ENCODE measurements at regions not wholly inside any gene's neighbourhood (a gene's known extent, or its start where the extent isn't known, plus 50 kb on each side); places are given as distances from the start of the nearest gene placed in this dataset.

GRCh38 chr2:15722980-15723379 lies 131.3 kb downstream of the DDX1 start:
- H3K79me2 ChIP-seq (ENCODE audit: control insufficient read depth in 1 of 2, insufficient read depth in 2 of 2, low read length in 2 of 2) = no peaks in the 10 kb centered on the region
- no peak overlapping the region for H3K9ac ChIP-seq (replicated peaks in 1 of 4; ENCODE audit: extremely low read depth in 1 of 4, low read depth in 3 of 4, low read length in 3 of 4)
- H3K23ac ChIP-seq (ENCODE audit: insufficient read length) = no peak overlapping the region
- H4K91ac ChIP-seq (replicated peaks; ENCODE audit: insufficient read length, low read length) = no peak overlapping the region
- H3K18ac ChIP-seq (ENCODE audit: extremely low read depth, low read length) = no peak overlapping the region
- peaks cover 0 to 3% (median 0%) of the 10 kb centered on the region in 4 experiments; a peak in 1 of 7 replicates for H3K4me1 ChIP-seq (replicated peaks in 1 of 4; ENCODE audit: control insufficient read depth in 3 of 4, insufficient read depth in 4 of 4, low read length in 3 of 4)
- no peak overlapping the region for H3K56ac ChIP-seq (replicated peaks; ENCODE audit: insufficient read length, low read depth, low read length)
- H3K23me2 ChIP-seq (ENCODE audit: low read depth, low read length) = no peaks in the 10 kb centered on the region
- no peak overlapping the region for H2BK20ac ChIP-seq (ENCODE audit: low read length)
- H3K36me3 ChIP-seq (ENCODE audit: control insufficient read depth in 2 of 4, insufficient read depth in 4 of 4, low read length in 3 of 4) = no peaks in the 10 kb centered on the region
- H4K20me1 ChIP-seq (replicated peaks in 1 of 2; ENCODE audit: control insufficient read depth in 1 of 2, insufficient read depth in 2 of 2, low read length in 2 of 2) = no peaks in the 10 kb centered on the region
- H3K4ac ChIP-seq (replicated peaks; ENCODE audit: insufficient read length, low read depth, low read length) = no peak overlapping the region
- no peak overlapping the region for H4K8ac ChIP-seq (ENCODE audit: extremely low read depth, insufficient read depth, low read length)
- H2BK5ac ChIP-seq (ENCODE audit: low read depth, low read length) = no peak overlapping the region
- FAIRE-seq (no peak), DNase-seq (ENCODE audit: low read depth in 1 of 2, low spot score in 2 of 2) (no peak)
- ChIA-PET CTCF (ENCODE audit: partially characterized antibody) (interaction anchor here (1.3 kb wide), 2 partner anchors 11 to 26 kb away, joined by 4 to 5 read pairs; no protein-coding TSS in a partner anchor), POLR2A (ENCODE audit: partially characterized antibody) (no interaction called here)
- H2AFZ ChIP-seq (ENCODE audit: low read length) = no peak overlapping the region
- H3K4me2 ChIP-seq (ENCODE audit: insufficient read depth in 1 of 2, low read depth in 2 of 2, low read length in 2 of 2) = no peak overlapping the region
- H3K14ac ChIP-seq (ENCODE audit: insufficient read length) = no peak overlapping the region
- H2BK15ac ChIP-seq (ENCODE audit: low read length) = no peak overlapping the region; the same call in 1 of the 2 replicates
- no peaks in the 10 kb centered on the region for H3K27me3 ChIP-seq (replicated peaks in 1 of 4; ENCODE audit: control insufficient read depth in 3 of 4, extremely low read depth in 1 of 4, insufficient read depth in 3 of 4, low read length in 3 of 4)
- no peak overlapping the region for H4K5ac ChIP-seq (ENCODE audit: insufficient read length, low read depth, low read length)
- H3K79me1 ChIP-seq (ENCODE audit: low read depth, low read length) = no peaks in the 10 kb centered on the region
- H2BK12ac ChIP-seq (ENCODE audit: low read depth, low read length) = no peak overlapping the region
- no peak overlapping the region for H3K4me3 ChIP-seq (ENCODE audit: extremely low read depth in 1 of 4, insufficient read depth in 2 of 4, low read depth in 3 of 4, low read length in 4 of 4)
- no peak overlapping the region for H3K27ac ChIP-seq (ENCODE audit: low read depth, low read length)
- WGBS, 2 experiments (ENCODE audit: extremely low coverage in 1 of 2, insufficient coverage in 1 of 2, insufficient read length in 1 of 2, insufficient replicate concordance in 2 of 2, low coverage in 1 of 2, low lambda C conversion rate in 2 of 2, missing lambda C conversion rate in 1 of 2) = 89% methylated on average over 3 of the region's 3 CpGs; no CpG with 5 or more reads in 1 of the 2 experiments
- H2AK5ac ChIP-seq (ENCODE audit: low read depth, low read length) = no peak overlapping the region
- H2BK120ac ChIP-seq (replicated peaks; ENCODE audit: low read depth, low read length) = no peak overlapping the region
- H3K9me3 ChIP-seq (ENCODE audit: insufficient read depth in 2 of 2, low read depth in 1 of 2, low read length in 1 of 2) = no peaks in the 10 kb centered on the region
- TF ChIP-seq USF2 (IDR thresholded peaks at IDR 0.05; ENCODE audit: low read length) (no peak), SAP30 (IDR thresholded peaks at IDR 0.05; ENCODE audit: insufficient read depth, insufficient replicate concordance, low read length) (no peak), SP4 (IDR thresholded peaks at IDR 0.05; ENCODE audit: low read length) (no peak), RBBP5 (IDR thresholded peaks at IDR 0.05; ENCODE audit: borderline replicate concordance, low read depth, low read length) (no peak), KDM4A (IDR thresholded peaks at IDR 0.05; ENCODE audit: low read depth, low read length, severe bottlenecking) (no peak), GTF2F1 (IDR thresholded peaks at IDR 0.05; ENCODE audit: borderline replicate concordance, low read depth, low read length) (no peak), POLR2AphosphoS5 (IDR thresholded peaks at IDR 0.05; ENCODE audit: low read depth, low read length) (no peak), RAD21 (IDR thresholded peaks at IDR 0.05 in 1 of 2, conservative IDR thresholded peaks at IDR 0.05 in 1 of 2; ENCODE audit: low read depth in 2 of 2, low read length in 2 of 2) (no peak), SIN3A (conservative IDR thresholded peaks at IDR 0.05 in 1 of 2, IDR thresholded peaks at IDR 0.05 in 1 of 2; ENCODE audit: low read depth in 1 of 2, low read length in 2 of 2) (no peak), E2F6 (IDR thresholded peaks at IDR 0.05) (no peak), TBP (IDR thresholded peaks at IDR 0.05; ENCODE audit: low read depth, low read length) (no peak), CTBP2 (IDR thresholded peaks at IDR 0.05; ENCODE audit: borderline replicate concordance, insufficient read depth, insufficient read length, low read length) (no peak)
